Skeletal muscle satellite cell (primary cell): ENCODE measurements at regions not wholly inside any gene's neighbourhood (a gene's known extent, or its start where the extent isn't known, plus 50 kb on each side); places are given as distances from the start of the nearest gene placed in this dataset.
A peak's percentile ranks its signal among the peaks of the same experiment; 100 is the strongest.

Experiments used
- H3K27me3 ChIP-seq: 2 replicates; pipeline ENCODE4 v1.7.0; 2013; ENCODE audit warnings: low read length; ENCODE audit not compliant: control insufficient read depth, insufficient read depth
- H3K36me3 ChIP-seq: 2 replicates; pipeline ENCODE4 v1.7.0; 2013; ENCODE audit warnings: mild to moderate bottlenecking, control low read depth, low read length; ENCODE audit not compliant: insufficient read depth
- H3K4me1 ChIP-seq: 2 replicates; pipeline ENCODE4 v1.7.0; 2013; ENCODE audit warnings: low read length; ENCODE audit not compliant: control insufficient read depth, insufficient read depth
- H3K4me2 ChIP-seq: 2 replicates; pipeline ENCODE4 v1.7.0; 2013; ENCODE audit warnings: mild to moderate bottlenecking, low read length
- H3K4me3 ChIP-seq: 2 replicates; pipeline ENCODE4 v1.7.0; 2013; ENCODE audit warnings: low read length
- H3K9ac ChIP-seq: 2 replicates; pipeline ENCODE4 v1.7.0; 2013; ENCODE audit warnings: mild to moderate bottlenecking, low read depth, low read length, moderate library complexity
- H3K9me3 ChIP-seq: replicated peaks from 2 replicates; pipeline ENCODE4 v1.7.0; 2013; ENCODE audit warnings: mild to moderate bottlenecking, control low read depth, low read length

DNA sequence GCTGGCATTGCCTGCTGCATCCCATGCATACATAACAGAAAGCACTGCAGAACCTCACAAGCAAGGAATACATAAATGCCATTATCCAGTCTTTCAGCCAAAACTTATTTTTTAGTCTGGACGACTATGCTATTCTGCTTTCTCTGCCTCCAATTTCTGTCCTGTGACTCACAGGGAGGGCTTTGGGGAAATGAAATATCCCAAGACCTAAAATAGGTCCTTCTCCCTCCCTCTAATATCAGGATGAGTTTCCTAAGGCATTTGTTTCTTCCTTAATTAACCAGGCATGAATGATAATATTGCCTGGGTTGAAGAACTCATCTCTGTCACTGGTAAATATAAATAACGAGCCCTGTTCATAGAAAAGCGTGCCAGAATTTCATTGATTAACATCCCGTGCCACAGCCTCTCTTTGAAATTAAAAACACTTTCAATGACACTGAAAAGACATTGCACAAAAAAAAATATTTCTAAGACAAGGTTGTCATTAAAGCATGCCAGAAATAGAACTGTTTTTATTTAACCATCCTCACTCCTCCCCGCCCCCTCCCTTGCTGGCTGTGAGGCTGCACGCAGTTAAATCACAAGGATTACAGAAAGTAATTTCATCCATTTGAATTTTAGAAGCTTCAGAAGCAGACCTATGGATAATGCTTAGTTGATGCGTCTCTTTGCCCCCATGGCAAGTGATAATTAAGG lies 103.0 kb upstream of the ANKRD1 start:
- H3K36me3 ChIP-seq = no peaks in the 10 kb centered on the region

DNA sequence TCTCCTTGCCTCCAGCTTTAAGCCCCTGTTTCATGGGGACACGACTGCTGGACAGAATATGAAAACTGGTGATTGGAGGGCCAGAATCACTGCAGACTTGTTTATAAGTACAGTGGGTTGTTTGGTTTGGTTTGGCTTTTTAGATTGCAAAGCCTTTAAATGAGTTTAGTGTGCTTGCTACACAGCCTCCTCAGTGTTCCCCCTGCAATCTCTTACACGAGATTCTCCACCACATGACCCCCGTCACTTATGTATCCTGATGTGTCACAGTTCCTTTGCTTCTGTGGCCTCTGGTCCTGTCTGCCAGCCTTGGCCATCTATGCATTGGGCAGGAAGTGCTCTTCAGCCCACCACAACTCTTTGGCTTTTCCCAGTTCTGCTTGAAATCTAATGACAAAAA lies 103.7 kb upstream of the ANKRD1 start:
- Histone ChIP-seq H3K9me3 (no peaks in the 10 kb centered on the region), H3K27me3 (no peaks in the 10 kb centered on the region), H3K4me1 (peaks cover 16% of the 10 kb centered on the region), H3K36me3 (no peaks in the 10 kb centered on the region), H3K4me3 (no peak overlapping the region), H3K4me2 (no peak overlapping the region), H3K9ac (no peak overlapping the region)

More for the DNA sequence above, 103.0 kb upstream of the ANKRD1 start:
- Histone ChIP-seq H3K4me3 (no peak overlapping the region), H3K9ac (no peak overlapping the region), H3K9me3 (no peaks in the 10 kb centered on the region), H3K4me1 (peaks cover 16% of the 10 kb centered on the region), H3K4me2 (no peak overlapping the region), H3K27me3 (no peaks in the 10 kb centered on the region)

DNA sequence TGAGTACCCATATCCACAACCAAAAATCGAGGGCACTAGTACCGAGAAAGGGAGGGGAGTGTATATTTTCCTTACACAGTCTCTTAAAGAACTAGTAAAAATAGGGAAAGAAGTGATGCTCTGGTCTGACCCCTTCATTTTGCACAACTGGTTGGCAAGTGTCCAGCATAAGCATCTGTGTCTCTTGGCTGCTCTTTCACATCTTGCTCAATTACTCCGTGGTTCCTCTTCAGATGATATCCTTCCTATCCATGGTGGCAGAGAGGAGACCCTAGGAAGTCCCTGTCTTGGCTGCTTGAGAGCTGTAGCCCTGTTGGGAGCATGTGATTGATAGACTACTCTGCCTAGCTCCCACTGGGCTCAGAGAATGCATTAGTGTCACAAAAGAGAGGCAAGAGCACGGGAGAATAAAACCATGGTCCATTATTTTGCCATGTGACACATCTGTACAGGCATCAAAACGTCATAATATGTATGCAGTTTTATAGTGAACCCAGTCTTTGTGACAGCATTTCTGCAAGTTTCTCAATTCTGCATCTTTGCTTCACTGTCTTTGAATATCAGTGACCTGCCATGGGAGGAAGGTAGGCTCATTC lies 111.8 kb upstream of the ANKRD1 start:
- Histone ChIP-seq H3K4me3 (no peak overlapping the region), H3K4me1 (peaks cover 26% of the 10 kb centered on the region), H3K27me3 (no peaks in the 10 kb centered on the region), H3K9ac (no peak overlapping the region), H3K36me3 (no peaks in the 10 kb centered on the region), H3K9me3 (no peaks in the 10 kb centered on the region), H3K4me2 (no peak overlapping the region)

DNA sequence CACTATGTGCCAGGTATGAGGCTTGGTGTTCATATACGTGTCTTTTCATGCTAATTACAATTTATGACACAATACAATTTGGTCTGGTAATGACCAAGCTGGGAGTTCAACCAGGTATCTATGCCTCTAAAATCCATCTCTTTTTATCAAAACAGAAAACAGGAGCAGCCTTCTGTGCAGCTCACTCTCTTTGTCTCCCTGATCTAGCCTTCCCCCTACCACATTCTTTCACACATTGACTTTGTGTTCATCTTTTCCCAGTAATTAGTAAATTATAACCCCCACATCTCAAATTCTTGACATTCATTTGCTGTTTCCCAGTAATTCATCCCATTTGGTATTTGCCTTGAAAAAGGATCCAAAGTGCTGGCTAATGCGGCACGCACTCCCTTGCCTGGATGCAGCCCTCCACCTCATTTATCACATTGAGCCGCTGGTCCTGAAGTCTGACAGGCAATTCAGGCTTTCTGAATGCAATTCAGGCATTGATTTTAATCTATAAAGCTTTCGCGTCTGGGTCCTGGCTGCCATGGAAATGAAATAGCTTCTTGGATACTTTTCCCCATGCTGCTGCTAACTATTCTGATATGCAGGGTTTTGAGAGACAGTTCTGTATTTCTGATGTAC lies 112.5 kb upstream of the ANKRD1 start:
- Histone ChIP-seq H3K36me3 (no peaks in the 10 kb centered on the region), H3K4me2 (no peak overlapping the region), H3K4me1 (peaks cover 26% of the 10 kb centered on the region), H3K9ac (no peak overlapping the region), H3K4me3 (no peak overlapping the region), H3K27me3 (no peaks in the 10 kb centered on the region), H3K9me3 (no peaks in the 10 kb centered on the region)

DNA sequence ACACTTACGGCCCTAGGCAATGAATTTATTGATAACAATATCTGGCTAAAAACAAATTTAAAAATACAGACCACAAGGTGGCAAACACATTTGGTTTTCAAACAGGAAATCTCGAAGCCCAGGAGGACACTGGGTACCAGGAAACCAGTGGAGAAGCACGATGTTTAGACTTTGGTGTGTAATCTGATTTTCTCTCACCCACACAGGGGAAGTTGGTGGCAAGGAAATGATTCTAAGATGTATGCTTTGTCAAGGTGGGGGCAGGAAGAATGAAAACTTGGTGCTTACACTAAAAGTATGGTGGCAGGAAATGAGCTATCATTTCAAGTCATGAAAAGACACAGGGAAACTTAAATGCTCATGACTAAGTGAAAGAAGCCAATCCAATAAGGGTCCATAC lies 113.2 kb upstream of the ANKRD1 start:
- Histone ChIP-seq H3K27me3 (no peaks in the 10 kb centered on the region), H3K4me1 (peaks cover 26% of the 10 kb centered on the region), H3K9me3 (no peaks in the 10 kb centered on the region), H3K4me2 (no peak overlapping the region), H3K36me3 (no peaks in the 10 kb centered on the region), H3K4me3 (no peak overlapping the region), H3K9ac (no peak overlapping the region)

DNA sequence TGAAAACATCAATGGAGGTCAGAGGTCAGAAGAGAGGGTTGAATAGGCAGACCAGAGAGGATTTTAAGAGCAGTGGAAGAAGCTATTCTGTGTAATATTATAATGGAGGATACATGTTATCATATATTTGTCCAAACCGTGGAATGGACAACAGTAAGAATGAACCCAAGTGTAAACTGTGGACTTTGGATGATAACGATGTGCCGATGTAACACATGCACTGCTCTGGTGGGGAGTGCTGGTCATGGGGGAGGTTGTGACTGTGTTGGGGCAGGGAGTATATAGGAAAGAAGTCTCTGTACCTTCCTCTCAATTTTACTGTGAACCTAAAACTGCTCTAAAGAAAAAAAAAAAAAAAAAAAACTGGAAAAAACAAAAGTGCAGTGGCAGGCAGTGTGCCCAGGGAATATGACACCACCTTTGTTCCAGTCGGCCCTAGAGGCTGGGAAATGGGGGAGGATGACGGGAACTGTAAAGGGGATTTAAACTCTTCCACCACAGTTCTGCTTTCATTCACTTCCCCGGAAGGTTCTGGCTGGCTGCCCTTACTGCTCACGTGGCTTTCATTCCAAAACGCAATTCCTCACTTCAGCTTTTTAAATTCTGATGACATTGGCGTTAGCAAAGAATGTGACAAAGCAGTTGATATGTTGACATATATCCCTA lies 113.7 kb upstream of the ANKRD1 start:
- H3K9ac ChIP-seq = no peak overlapping the region
- H3K4me2 ChIP-seq = peak overlapping the region; percentile 47
- H3K9me3 ChIP-seq = no peaks in the 10 kb centered on the region
- H3K36me3 ChIP-seq = no peaks in the 10 kb centered on the region
- no peaks in the 10 kb centered on the region for H3K27me3 ChIP-seq
- peaks cover 26% of the 10 kb centered on the region for H3K4me1 ChIP-seq
- no peak overlapping the region for H3K4me3 ChIP-seq

DNA sequence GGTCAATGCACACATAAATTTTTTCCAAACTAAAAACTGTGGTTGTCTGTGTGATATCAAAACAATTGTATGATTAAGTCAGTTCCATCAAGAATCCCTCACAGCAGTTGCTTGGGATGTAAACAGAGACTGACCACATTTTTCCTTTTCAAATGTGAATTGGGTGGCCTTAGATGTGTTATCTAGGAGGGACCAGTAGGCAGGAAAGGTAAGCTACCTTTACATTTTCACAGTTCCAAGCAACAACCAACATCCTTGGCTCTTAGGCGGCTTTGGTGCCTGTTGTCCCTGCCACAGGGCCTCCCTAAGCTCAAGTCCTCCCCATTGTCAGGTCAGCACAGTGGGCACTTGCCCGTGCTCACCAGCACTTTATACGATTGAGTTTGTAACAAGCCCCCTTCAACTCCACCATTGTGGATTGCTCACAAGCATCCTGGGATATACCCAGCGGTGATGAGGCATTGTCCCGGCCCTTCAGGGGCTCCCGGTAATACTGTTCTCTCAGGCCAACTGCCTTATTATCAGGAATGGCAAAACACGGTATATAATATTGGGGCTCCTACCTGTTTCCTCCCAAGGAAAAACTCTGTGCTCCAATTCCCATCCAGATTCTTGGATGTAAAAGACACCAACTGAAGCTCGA lies 114.9 kb upstream of the ANKRD1 start:
- Histone ChIP-seq H3K27me3 (peaks cover under 1% of the 10 kb centered on the region), H3K4me3 (no peak overlapping the region), H3K4me2 (no peak overlapping the region), H3K9me3 (no peaks in the 10 kb centered on the region), H3K36me3 (no peaks in the 10 kb centered on the region), H3K9ac (no peak overlapping the region), H3K4me1 (peaks cover 26% of the 10 kb centered on the region)

DNA sequence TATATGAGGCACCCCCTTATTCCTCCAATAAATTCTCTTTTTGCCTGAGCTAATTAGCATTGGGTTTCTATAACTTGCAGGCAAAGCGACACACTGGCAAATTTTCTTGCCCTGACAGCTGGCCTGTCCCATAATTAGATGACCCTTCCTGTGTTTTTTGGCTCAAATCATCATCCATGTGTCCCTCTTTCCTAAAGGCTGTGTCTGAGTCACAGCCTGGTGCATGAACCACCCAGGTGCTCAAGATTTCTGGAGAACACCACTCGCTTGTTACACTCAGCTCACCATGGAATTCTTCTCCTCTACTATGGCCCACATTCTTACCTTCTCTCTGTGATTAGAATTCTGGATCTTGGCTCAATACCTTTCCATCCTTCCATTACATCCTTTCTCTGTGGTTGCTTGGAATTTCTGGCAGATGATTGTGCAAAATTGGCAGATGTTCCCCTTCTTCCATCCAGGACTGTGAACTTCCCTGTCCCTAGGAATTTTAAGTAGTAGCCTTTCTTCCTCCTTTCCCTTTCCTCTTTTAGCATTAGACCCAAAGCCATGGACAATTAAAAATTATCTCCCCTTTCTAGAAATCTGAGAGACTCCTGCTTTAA lies 116.0 kb upstream of the ANKRD1 start:
- no peak overlapping the region for H3K9ac ChIP-seq
- no peaks in the 10 kb centered on the region for H3K36me3 ChIP-seq
- H3K4me1 ChIP-seq = peaks cover 26% of the 10 kb centered on the region

DNA sequence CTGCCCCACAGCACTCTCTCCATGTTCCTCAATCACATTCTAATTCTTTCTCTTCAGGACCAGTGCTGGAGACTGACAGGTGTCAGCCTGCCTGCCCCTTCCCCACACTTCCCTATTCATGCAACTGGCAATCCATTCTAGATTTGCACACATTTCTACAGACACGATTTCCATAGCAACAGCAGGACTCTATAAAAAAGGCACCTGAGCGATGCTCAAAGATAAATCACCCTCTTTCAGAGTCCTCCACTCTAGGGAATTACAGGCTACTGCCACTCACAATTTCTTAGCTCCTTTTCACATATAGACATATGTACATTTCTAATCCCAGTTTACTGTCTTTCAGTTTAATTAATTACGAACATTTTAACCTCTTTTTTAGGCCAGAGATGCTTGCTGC lies 118.1 kb upstream of the ANKRD1 start:
- Histone ChIP-seq H3K4me3 (no peak overlapping the region), H3K9me3 (no peaks in the 10 kb centered on the region), H3K4me1 (peaks cover 20% of the 10 kb centered on the region), H3K4me2 (no peak overlapping the region), H3K27me3 (peaks cover 9% of the 10 kb centered on the region), H3K36me3 (no peaks in the 10 kb centered on the region), H3K9ac (no peak overlapping the region)

More for the DNA sequence above, 116.0 kb upstream of the ANKRD1 start:
- Histone ChIP-seq H3K27me3 (peaks cover 9% of the 10 kb centered on the region), H3K9me3 (no peaks in the 10 kb centered on the region), H3K4me2 (no peak overlapping the region), H3K4me3 (no peak overlapping the region)

DNA sequence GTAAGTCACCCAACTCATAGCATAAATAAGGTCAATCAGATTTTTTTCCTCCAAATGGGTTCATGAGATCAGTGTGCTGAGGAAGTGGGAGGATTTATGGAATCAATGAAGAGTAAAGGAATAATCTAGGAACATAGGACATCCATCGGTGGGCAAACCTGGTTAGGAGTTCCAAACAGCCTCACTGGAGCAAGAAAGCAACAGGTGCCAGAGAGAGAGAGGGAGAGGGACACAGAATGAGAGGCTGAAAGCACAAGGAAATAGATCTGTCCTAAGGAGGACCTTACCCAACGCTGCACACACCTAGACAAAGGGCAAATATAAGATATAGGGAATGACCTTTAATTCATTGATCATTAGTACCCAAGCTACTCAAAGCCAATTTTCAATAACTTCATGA lies 119.5 kb upstream of the ANKRD1 start:
- Histone ChIP-seq H3K36me3 (no peaks in the 10 kb centered on the region), H3K9ac (no peak overlapping the region), H3K4me2 (no peak overlapping the region), H3K4me3 (no peak overlapping the region), H3K9me3 (no peaks in the 10 kb centered on the region), H3K27me3 (peaks cover 9% of the 10 kb centered on the region), H3K4me1 (peaks cover 7% of the 10 kb centered on the region)

DNA sequence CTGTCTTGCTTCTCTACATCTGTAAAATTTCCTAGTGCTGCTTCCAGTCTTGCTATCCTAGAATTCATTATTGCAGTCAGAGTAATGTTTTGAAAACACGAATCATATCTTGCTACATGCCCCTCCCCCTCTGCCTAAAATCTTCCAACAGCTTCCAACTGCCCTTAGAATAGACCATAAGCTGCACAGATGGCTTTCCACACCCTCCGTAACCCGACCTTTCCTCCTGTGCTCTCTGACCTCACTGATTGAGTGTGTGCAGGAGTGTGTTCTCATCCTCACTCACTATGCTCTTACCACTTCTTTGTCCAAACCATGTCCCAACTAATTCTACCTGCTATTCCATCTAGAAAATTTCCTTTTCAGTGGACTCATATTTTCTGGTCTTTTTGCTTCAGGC lies 121.2 kb upstream of the ANKRD1 start:
- Histone ChIP-seq H3K4me3 (no peak overlapping the region), H3K36me3 (no peaks in the 10 kb centered on the region), H3K4me1 (peaks cover 1% of the 10 kb centered on the region), H3K9ac (no peak overlapping the region), H3K4me2 (no peak overlapping the region), H3K9me3 (no peaks in the 10 kb centered on the region), H3K27me3 (peaks cover 9% of the 10 kb centered on the region)
